K562 (cell line): ENCODE measurements at regions not wholly inside any gene's neighbourhood (a gene's known extent, or its start where the extent isn't known, plus 50 kb on each side); places are given as distances from the start of the nearest gene placed in this dataset.

Source experiments
- ARID4B ChIP-seq: sonication (generic); formaldehyde crosslinking; IDR thresholded peaks from 2 replicates; pipeline ENCODE4 v1.8.0; 2022; ENCODE audit warnings: mild to moderate bottlenecking, missing genetic modification reagents
- ATF2 ChIP-seq: sonication (generic); formaldehyde crosslinking; IDR thresholded peaks from 2 replicates; pipeline ENCODE4 v1.8.1; 2022; ENCODE audit warnings: missing genetic modification reagents
- CXXC5 ChIP-seq: fragments of 250-450 bp; sonication (Bioruptor Pico); IDR thresholded peaks from 2 replicates; pipeline ENCODE4 v1.8.0; 2022; ENCODE audit warnings: inconsistent platforms, mild to moderate bottlenecking, moderate library complexity
- FOXA3 ChIP-seq, 2 experiments: fragments of 450-650 bp in 1 of 2; sonication (generic) in 1 of 2; formaldehyde crosslinking; IDR thresholded peaks in 1 of 2; conservative IDR thresholded peaks in 1 of 2; 2 replicates each; pipeline versions ENCODE4 v1.4.0 to v1.8.0; 2020 to 2022; ENCODE audit warnings: mild to moderate bottlenecking in 2 of 2, missing genetic modification reagents in 1 of 2
- KLF1 ChIP-seq: fragments of 450-650 bp; IDR thresholded peaks from 2 replicates; pipeline ENCODE4 v1.6.1; 2016; ENCODE audit warnings: missing genetic modification characterization, missing compliant biosample characterization
- MCM5 ChIP-seq: fragments of 450-650 bp; IDR thresholded peaks from 2 replicates; pipeline ENCODE4 v1.6.1; 2016; ENCODE audit warnings: low read depth
- TEAD4 ChIP-seq, 2 experiments: sonication (generic) in 1 of 2; formaldehyde crosslinking in 1 of 2; IDR thresholded peaks; 2 replicates each; pipeline versions ENCODE4 v1.6.1 to v1.8.0; 2012 to 2022; ENCODE audit warnings: borderline replicate concordance in 1 of 2, inconsistent platforms in 1 of 2, low read length in 1 of 2, mild to moderate bottlenecking in 1 of 2, missing genetic modification reagents in 1 of 2

GRCh38 chr2:147390475-147390874 lies 454.4 kb upstream of the ACVR2A start (continued):
- TF ChIP-seq ARID4B (CRISPR knock-in tag) (no peak), MCM5 (no peak), FOXA3 (CRISPR knock-in tag; conservative IDR thresholded peaks at IDR 0.05 in 1 of 2, IDR thresholded peaks at IDR 0.05 in 1 of 2) (no peak), ATF2 (CRISPR knock-in tag) (no peak), TEAD4 (IDR thresholded peaks at IDR 0.05; ENCODE audit: low read length) (no peak), TEAD4 (CRISPR knock-in tag; IDR thresholded peaks at IDR 0.05; ENCODE audit: borderline replicate concordance) (no peak), CXXC5 (CRISPR knock-in tag) (no peak), KLF1 (no peak)
